GM18909 (cell line): ENCODE measurements at regions not wholly inside any gene's neighbourhood (a gene's known extent, or its start where the extent isn't known, plus 50 kb on each side); places are given as distances from the start of the nearest gene placed in this dataset.
"Not testable (repeated sequence)": the region's sequence is repeated elsewhere in the genome, so short reads cannot be mapped to it uniquely, and the experiment has no call there.

ENCODE experiments used
- ATAC-seq: cut with Tn5 transposase; IDR thresholded peaks from one replicate; pipeline ENCODE4 v1.9.1; 2021; ENCODE audit warnings: mild to moderate bottlenecking; ENCODE audit not compliant: unreplicated experiment, poor library complexity

- ATAC-seq = peak; percentile 74
These were observed 819.2 kb downstream of the UQCRFS1 start for GRCh38 chr19:28393574-28394336.

GRCh38 chr19:28388988-28389387 lies 824.0 kb downstream of the UQCRFS1 start:
- ATAC-seq = no peak

- no peak for ATAC-seq
These were observed 825.4 kb downstream of the UQCRFS1 start for GRCh38 chr19:28387507-28387906.

- no peak for ATAC-seq
These were observed 826.5 kb downstream of the UQCRFS1 start for GRCh38 chr19:28386470-28386869.

GRCh38 chr19:28386066-28386465 lies 826.9 kb downstream of the UQCRFS1 start:
- no peak for ATAC-seq

GRCh38 chr19:28377077-28377476 lies 835.9 kb downstream of the UQCRFS1 start:
- no peak for ATAC-seq

- ATAC-seq = no peak
These were observed 838.0 kb downstream of the UQCRFS1 start for GRCh38 chr19:28374971-28375370.

GRCh38 chr19:28372576-28373247 lies 840.2 kb downstream of the UQCRFS1 start:
- no peak for ATAC-seq

- ATAC-seq = no peak
These were observed 845.8 kb downstream of the UQCRFS1 start for GRCh38 chr19:28367146-28367545.

GRCh38 chr19:28363254-28363653 lies 849.7 kb downstream of the UQCRFS1 start:
- ATAC-seq = no peak

GRCh38 chr19:28359431-28360414 lies 853.2 kb downstream of the UQCRFS1 start:
- no peak for ATAC-seq

- no peak for ATAC-seq
These were observed 854.3 kb downstream of the UQCRFS1 start for GRCh38 chr19:28358633-28359032.

- ATAC-seq = no peak
These were observed 861.2 kb downstream of the UQCRFS1 start for GRCh38 chr19:28351761-28352160.

GRCh38 chr19:28351321-28351720 lies 861.6 kb downstream of the UQCRFS1 start:
- ATAC-seq = not testable (repeated sequence)

GRCh38 chr19:28350673-28351072 lies 862.3 kb downstream of the UQCRFS1 start:
- ATAC-seq = no peak

- no peak for ATAC-seq
These were observed 862.9 kb downstream of the UQCRFS1 start for GRCh38 chr19:28350037-28350436.

GRCh38 chr19:28349604-28350003 lies 863.3 kb downstream of the UQCRFS1 start:
- ATAC-seq = no peak

- no peak for ATAC-seq
These were observed 867.1 kb downstream of the UQCRFS1 start for GRCh38 chr19:28345811-28346210.

- ATAC-seq = no peak
These were observed 871.1 kb downstream of the UQCRFS1 start for GRCh38 chr19:28341810-28342350.

GRCh38 chr19:28334419-28334818 lies 878.5 kb downstream of the UQCRFS1 start:
- no peak for ATAC-seq
